ENCODE measurements at regions not wholly inside any gene's neighbourhood (a gene's known extent, or its start where the extent isn't known, plus 50 kb on each side); places are given as distances from the start of the nearest gene placed in this dataset.
"Not testable (repeated sequence)": the region's sequence is repeated elsewhere in the genome, so short reads cannot be mapped to it uniquely, and the experiment has no call there.

- TF ChIP-seq CTCF (IDR thresholded peaks at IDR 0.05): no peak
- no peak for TF ChIP-seq POLR2A (IDR thresholded peaks at IDR 0.05)
- Histone ChIP-seq H3K4me3 (no peak overlapping the region), H3K27me3 (no peaks in the 10 kb centered on the region), H3K9me3 (no peaks in the 10 kb centered on the region), H3K4me1 (no peaks in the 10 kb centered on the region), H3K27ac (no peak overlapping the region), H3K36me3 (no peaks in the 10 kb centered on the region)
- intact Hi-C loops (cut with DNase I): no loop called here
- no peak for DNase-seq
- 58 to 66% methylated on average over 2 of the region's 2 CpGs for WGBS, 2 donors
Measured at GRCh38 chr2:67180841-67181240, 216.3 kb upstream of the ETAA1 start.

GRCh38 chr2:67182884-67183283 is 214.2 kb upstream of the ETAA1 start:
- Histone ChIP-seq H3K4me3 (no peak overlapping the region), H3K27ac (no peak overlapping the region), H3K9me3 (no peaks in the 10 kb centered on the region), H3K27me3 (no peaks in the 10 kb centered on the region), H3K4me1 (no peaks in the 10 kb centered on the region), H3K36me3 (no peaks in the 10 kb centered on the region)
- TF ChIP-seq POLR2A (IDR thresholded peaks at IDR 0.05) (no peak), CTCF (IDR thresholded peaks at IDR 0.05) (no peak)
- 71 to 74% methylated on average over 2 of the region's 2 CpGs for WGBS, 2 donors
- DNase-seq: no peak
- intact Hi-C loops (cut with DNase I): no loop called here

GRCh38 chr2:67186326-67186725 is 210.8 kb upstream of the ETAA1 start:
- Histone ChIP-seq H3K4me1 (no peaks in the 10 kb centered on the region), H3K4me3 (no peak overlapping the region), H3K27ac (no peak overlapping the region), H3K9me3 (no peaks in the 10 kb centered on the region), H3K36me3 (no peaks in the 10 kb centered on the region), H3K27me3 (no peaks in the 10 kb centered on the region)
- WGBS, 2 donors: 55 to 71% methylated on average over 3 of the region's 3 CpGs
- TF ChIP-seq CTCF (IDR thresholded peaks at IDR 0.05) (no peak), POLR2A (IDR thresholded peaks at IDR 0.05) (no peak)
- intact Hi-C loops (cut with DNase I): no loop called here
- DNase-seq: no peak

- intact Hi-C loops (cut with DNase I): no loop called here
- 86 to 87% methylated on average over 4 of the region's 4 CpGs for WGBS, 2 donors
Measured at GRCh38 chr2:67186871-67187270, 210.3 kb upstream of the ETAA1 start.

GRCh38 chr2:67195327-67195726 is 201.8 kb upstream of the ETAA1 start:
- H3K4me3 ChIP-seq; intact Hi-C loops (cut with DNase I); DNase-seq; H3K36me3 ChIP-seq; H3K9me3 ChIP-seq; H3K27me3 ChIP-seq; H3K4me1 ChIP-seq; H3K27ac ChIP-seq: not testable (repeated sequence)
- WGBS, 2 donors: 40 to 69% methylated on average over 1 to 5 of the region's 8 CpGs

More at GRCh38 chr2:67186871-67187270, 210.3 kb upstream of the ETAA1 start:
- no peak for TF ChIP-seq POLR2A (IDR thresholded peaks at IDR 0.05)
- no peak for TF ChIP-seq CTCF (IDR thresholded peaks at IDR 0.05)
- DNase-seq: no peak
- Histone ChIP-seq H3K27ac (no peak overlapping the region), H3K27me3 (no peaks in the 10 kb centered on the region), H3K9me3 (no peaks in the 10 kb centered on the region), H3K4me1 (no peaks in the 10 kb centered on the region), H3K4me3 (no peak overlapping the region), H3K36me3 (no peaks in the 10 kb centered on the region)

GRCh38 chr2:67201521-67201920 is 195.6 kb upstream of the ETAA1 start:
- WGBS, 2 donors: 70 to 75% methylated on average over 3 of the region's 3 CpGs
- H3K4me3 ChIP-seq: no peak overlapping the region
- TF ChIP-seq CTCF (IDR thresholded peaks at IDR 0.05) (no peak), POLR2A (IDR thresholded peaks at IDR 0.05) (no peak)
- intact Hi-C loops (cut with DNase I): no loop called here
- H3K9me3 ChIP-seq: no peaks in the 10 kb centered on the region
- H3K4me1 ChIP-seq: no peaks in the 10 kb centered on the region
- no peak for DNase-seq
- no peaks in the 10 kb centered on the region for H3K27me3 ChIP-seq
- no peak overlapping the region for H3K27ac ChIP-seq
- no peaks in the 10 kb centered on the region for H3K36me3 ChIP-seq

Measured in esophagus squamous epithelium (tissue), 5 donors.